NCI-H526 treated with DMSO at 0.1 percent for 48 hours (cell line): ENCODE measurements at regions not wholly inside any gene's neighbourhood (a gene's known extent, or its start where the extent isn't known, plus 50 kb on each side); places are given as distances from the start of the nearest gene placed in this dataset.

Source experiments
- DNase-seq: peaks from one replicate; lab custom pipeline; 2025; lab: John Stamatoyannopoulos, UW

- DNase-seq, result no peak
Measured at GRCh38 chr20:41670631-41671030, 52.5 kb upstream of the CHD6 start.

- DNase-seq, result no peak
Measured at GRCh38 chr20:41669708-41670263, 51.6 kb upstream of the CHD6 start.

DNA sequence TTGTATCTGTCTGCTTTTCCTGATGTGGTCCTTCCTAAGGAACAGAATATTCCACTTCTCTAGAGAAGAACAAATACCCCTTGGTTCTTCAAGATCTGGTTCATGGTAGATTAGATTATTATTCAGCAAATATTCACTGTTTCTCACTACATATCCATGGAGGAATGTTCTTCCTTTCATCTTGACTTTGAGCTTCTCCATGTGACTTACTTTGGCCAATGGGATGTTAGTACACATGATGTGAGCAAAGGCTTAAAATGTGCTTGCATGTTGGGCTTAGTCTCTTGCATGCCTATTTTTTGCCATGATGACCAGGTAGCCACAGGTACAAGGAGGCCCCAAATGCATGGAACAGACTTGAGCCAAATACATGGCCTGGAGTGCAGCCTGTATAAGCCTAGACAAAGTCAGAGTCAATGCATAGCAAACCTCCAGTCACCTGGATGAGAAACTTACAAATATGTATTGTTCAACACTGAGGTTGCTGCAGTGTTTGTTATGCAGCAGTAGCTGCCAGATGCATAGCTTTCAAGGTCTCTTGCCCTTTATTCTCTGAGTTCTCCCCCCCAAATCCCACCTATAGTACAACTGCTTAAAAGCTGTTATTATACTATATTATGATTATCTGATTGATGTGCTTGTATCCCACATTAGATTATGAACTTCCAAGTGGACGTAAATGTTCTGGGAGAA is 50.0 kb upstream of the CHD6 start:
- DNase-seq, result no peak
